Endothelial cell (in vitro differentiated cells): ENCODE measurements at regions not wholly inside any gene's neighbourhood (a gene's known extent, or its start where the extent isn't known, plus 50 kb on each side); places are given as distances from the start of the nearest gene placed in this dataset.
"Not testable (repeated sequence)": the region's sequence is repeated elsewhere in the genome, so short reads cannot be mapped to it uniquely, and the experiment has no call there.

Experiments used
- DNase-seq: peaks from one replicate; pipeline ENCODE4 v3.0.0; 2021; ENCODE audit warnings: low spot score
- H3K27ac Mint-ChIP-seq: one replicate; pipeline ENCODE4 v1.8.0; 2021; ENCODE audit warnings: mixed read lengths, inconsistent platforms; ENCODE audit not compliant: unreplicated experiment
- H3K27me3 Mint-ChIP-seq: one replicate; pipeline ENCODE4 v1.8.0; 2021; ENCODE audit warnings: mild to moderate bottlenecking, moderate library complexity, mixed read lengths, inconsistent platforms; ENCODE audit not compliant: unreplicated experiment
- H3K36me3 Mint-ChIP-seq: one replicate; pipeline ENCODE4 v1.8.0; 2021; ENCODE audit warnings: mild to moderate bottlenecking, low read depth, mixed read lengths, inconsistent platforms; ENCODE audit not compliant: unreplicated experiment
- H3K4me1 Mint-ChIP-seq: one replicate; pipeline ENCODE4 v1.8.0; 2021; ENCODE audit warnings: mild to moderate bottlenecking, mixed read lengths, inconsistent platforms; ENCODE audit not compliant: unreplicated experiment
- H3K4me3 Mint-ChIP-seq: one replicate; pipeline ENCODE4 v1.8.0; 2021; ENCODE audit warnings: mild to moderate bottlenecking, mixed read lengths, inconsistent platforms; ENCODE audit not compliant: unreplicated experiment
- H3K9me3 Mint-ChIP-seq: one replicate; pipeline ENCODE4 v1.8.0; 2021; ENCODE audit warnings: mixed read lengths, inconsistent platforms; ENCODE audit not compliant: unreplicated experiment
- TF ChIP-seq, protein P1 (sequence below): fragments of 200-600 bp; sonication (generic); IDR thresholded peaks from one replicate; pipeline ENCODE4 v1.5.0; 2021; ENCODE audit warnings: antibody characterized with exemption; ENCODE audit not compliant: unreplicated experiment

DNA sequence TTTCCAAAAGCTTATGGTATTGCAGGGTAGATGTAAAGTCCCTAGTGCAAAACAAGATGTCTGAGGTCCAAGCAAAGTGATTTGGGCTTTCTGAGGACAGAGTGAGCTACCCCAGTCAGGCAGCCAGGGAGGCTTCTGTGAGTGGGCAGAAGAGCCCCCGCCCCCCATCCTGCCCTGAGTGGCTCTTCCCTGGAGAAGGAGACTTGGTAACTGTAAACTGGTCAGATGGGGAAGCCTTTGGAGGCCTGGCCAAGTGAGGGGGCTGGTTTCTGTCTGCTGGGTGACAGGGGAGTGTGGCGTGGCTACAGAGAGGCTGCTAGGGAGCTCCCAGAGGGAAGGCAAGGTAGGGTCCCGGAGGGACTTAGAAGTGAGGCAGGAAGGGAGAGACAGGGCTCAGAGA is 181.3 kb upstream of the HAAO start:
- peak overlapping the region; percentile 42 for H3K27ac Mint-ChIP-seq
- peaks cover 8% of the 10 kb centered on the region for H3K27me3 Mint-ChIP-seq
- peaks cover 28% of the 10 kb centered on the region for H3K4me1 Mint-ChIP-seq
- TF ChIP-seq, protein P1, sequence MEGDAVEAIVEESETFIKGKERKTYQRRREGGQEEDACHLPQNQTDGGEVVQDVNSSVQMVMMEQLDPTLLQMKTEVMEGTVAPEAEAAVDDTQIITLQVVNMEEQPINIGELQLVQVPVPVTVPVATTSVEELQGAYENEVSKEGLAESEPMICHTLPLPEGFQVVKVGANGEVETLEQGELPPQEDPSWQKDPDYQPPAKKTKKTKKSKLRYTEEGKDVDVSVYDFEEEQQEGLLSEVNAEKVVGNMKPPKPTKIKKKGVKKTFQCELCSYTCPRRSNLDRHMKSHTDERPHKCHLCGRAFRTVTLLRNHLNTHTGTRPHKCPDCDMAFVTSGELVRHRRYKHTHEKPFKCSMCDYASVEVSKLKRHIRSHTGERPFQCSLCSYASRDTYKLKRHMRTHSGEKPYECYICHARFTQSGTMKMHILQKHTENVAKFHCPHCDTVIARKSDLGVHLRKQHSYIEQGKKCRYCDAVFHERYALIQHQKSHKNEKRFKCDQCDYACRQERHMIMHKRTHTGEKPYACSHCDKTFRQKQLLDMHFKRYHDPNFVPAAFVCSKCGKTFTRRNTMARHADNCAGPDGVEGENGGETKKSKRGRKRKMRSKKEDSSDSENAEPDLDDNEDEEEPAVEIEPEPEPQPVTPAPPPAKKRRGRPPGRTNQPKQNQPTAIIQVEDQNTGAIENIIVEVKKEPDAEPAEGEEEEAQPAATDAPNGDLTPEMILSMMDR: no peak
- no peaks in the 10 kb centered on the region for H3K9me3 Mint-ChIP-seq
- DNase-seq: no peak
- no peaks in the 10 kb centered on the region for H3K36me3 Mint-ChIP-seq
- no peak overlapping the region for H3K4me3 Mint-ChIP-seq

DNA sequence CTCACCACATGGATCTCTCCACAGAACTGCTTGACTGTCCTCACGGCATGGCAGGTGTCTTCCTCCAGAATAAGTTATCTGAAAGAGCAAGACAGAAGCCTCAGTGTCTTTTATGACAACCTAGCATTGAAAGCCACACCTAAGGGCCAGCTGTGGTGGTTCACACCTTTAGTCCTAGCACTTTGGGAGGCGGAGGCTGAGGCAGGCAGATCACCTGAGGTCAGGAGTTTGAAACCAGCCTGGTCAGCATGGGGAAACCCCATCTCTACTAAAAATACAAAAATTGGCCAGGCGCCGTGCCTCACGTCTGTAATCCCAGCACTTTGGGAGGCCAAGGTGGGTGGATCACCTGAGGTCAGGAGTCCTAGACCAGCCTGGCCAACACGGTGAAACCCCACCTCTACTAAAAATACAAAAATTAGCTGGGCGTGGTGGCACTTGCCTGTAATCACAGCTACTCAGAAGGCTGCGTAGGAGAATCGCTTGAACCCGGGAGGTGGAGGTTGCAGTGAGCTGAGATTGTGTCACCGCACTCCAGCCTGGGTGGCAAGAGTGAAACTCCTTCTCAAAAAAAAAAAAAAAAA is 180.6 kb upstream of the HAAO start:
- not testable (repeated sequence) for H3K36me3 Mint-ChIP-seq, H3K9me3 Mint-ChIP-seq, H3K27me3 Mint-ChIP-seq, H3K27ac Mint-ChIP-seq, H3K4me3 Mint-ChIP-seq, DNase-seq
- H3K4me1 Mint-ChIP-seq: peaks cover 28% of the 10 kb centered on the region

DNA sequence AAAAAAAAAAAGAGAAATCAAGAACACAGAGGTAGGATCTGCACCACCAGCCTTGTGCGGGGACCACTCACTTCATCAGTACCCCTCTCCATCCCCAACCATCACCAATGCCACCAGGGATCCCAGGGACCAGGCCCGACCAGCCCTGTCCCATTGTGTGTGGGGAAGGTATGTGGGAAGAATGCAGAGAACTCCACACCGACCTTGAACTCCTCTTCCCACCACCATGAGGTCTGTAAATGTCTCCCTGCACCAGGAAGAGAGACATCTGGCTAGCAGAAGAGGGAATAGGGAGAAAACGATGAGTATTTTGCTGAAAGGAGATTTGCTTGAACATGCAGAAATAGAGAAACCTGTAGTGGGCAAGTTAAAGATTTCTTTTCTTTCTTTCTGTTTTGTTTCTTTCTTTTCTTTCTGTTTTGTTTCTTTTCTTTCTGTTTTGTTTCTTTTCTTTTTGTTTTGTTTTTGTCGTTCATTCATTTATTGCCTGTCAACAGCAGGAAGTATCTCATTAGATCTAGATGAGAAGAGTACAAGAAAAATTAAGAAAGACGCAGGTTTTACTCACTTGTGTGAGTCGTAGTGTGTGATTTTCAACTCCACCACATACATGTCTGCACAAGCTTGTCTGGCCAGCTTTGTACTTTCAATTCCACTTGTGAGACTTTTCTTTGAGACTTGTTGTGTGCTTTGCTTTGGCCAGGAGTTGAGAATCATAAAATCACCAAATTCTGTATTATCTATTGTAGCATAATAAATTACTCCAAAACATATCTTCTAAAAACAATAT is 179.8 kb upstream of the HAAO start:
- H3K9me3 Mint-ChIP-seq: no peaks in the 10 kb centered on the region
- no peak overlapping the region for H3K27ac Mint-ChIP-seq
- peaks cover 20% of the 10 kb centered on the region for H3K4me1 Mint-ChIP-seq
- DNase-seq: no peak
- no peaks in the 10 kb centered on the region for H3K36me3 Mint-ChIP-seq
- H3K4me3 Mint-ChIP-seq: no peak overlapping the region
- TF ChIP-seq, protein P1: no peak
- H3K27me3 Mint-ChIP-seq: peaks cover 7% of the 10 kb centered on the region

GRCh38 chr2:42971381-42971780 is 179.0 kb upstream of the HAAO start:
- Mint-ChIP-seq H3K36me3 (no peaks in the 10 kb centered on the region), H3K27me3 (peaks cover 7% of the 10 kb centered on the region), H3K4me3 (no peak overlapping the region), H3K27ac (no peak overlapping the region), H3K4me1 (peaks cover 16% of the 10 kb centered on the region), H3K9me3 (no peaks in the 10 kb centered on the region)
- TF ChIP-seq, protein P1: no peak
- DNase-seq: no peak

- peaks cover 11% of the 10 kb centered on the region for H3K4me1 Mint-ChIP-seq
- H3K27ac Mint-ChIP-seq: no peak overlapping the region
Measured at GRCh38 chr2:42970151-42970550, 177.8 kb upstream of the HAAO start.

More at GRCh38 chr2:42970151-42970550, 177.8 kb upstream of the HAAO start:
- H3K36me3 Mint-ChIP-seq: no peaks in the 10 kb centered on the region
- TF ChIP-seq, protein P1: no peak
- no peak for DNase-seq
- H3K27me3 Mint-ChIP-seq: peaks cover 7% of the 10 kb centered on the region
- no peaks in the 10 kb centered on the region for H3K9me3 Mint-ChIP-seq
- no peak overlapping the region for H3K4me3 Mint-ChIP-seq
